NK-92 treated with Interleukin-12 subunit alpha and Interleukin-12 subunit beta, amount 100 ng/mL, for 24 hours (cell line): ENCODE measurements at regions not wholly inside any gene's neighbourhood (a gene's known extent, or its start where the extent isn't known, plus 50 kb on each side); places are given as distances from the start of the nearest gene placed in this dataset.
"Not testable (repeated sequence)": the region's sequence is repeated elsewhere in the genome, so short reads cannot be mapped to it uniquely, and the experiment has no call there.

Experiments
- DNase-seq: peaks from one replicate; lab custom pipeline; 2025; lab: John Stamatoyannopoulos, UW

DNA sequence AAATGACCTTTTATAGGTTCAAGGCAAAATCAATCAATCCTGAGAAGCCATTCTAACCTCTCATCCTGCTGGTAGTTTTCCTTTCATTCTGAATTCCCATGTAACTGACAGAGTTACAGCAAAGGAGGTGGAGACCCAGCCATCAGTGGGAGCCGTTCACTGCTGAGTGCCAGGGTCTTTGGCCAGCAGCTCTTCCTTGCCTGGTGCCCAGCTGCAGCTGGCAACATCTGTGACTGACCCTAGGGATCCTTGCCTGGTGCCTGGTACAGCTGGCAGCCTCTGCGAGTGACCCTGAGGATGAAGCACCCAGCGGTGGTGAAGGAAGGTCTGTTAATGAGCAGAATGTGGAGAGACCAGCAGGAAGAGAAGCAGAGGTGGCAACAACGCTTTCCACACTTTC lies 314.6 kb downstream of the THBS2 start:
- DNase-seq, result no peak

DNA sequence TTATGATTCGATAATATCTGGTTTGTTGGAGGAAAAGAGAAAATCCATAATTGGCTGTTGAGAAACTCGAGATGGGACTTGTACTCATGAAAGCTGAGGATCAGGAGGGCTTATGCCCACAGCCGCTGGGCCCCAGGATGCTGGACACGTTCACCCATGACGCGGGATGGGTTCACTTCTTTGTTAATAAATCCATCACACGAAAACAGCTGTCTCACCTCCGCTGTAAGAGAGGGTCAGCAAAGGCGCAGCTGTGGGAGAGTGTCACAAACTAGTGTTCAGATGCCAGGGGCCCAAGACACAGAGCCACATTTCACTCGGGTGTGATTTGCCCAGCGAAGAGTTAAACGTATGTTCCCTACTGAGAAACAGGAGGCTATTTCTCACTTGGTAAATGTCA lies 315.1 kb downstream of the THBS2 start:
- no peak for DNase-seq

DNA sequence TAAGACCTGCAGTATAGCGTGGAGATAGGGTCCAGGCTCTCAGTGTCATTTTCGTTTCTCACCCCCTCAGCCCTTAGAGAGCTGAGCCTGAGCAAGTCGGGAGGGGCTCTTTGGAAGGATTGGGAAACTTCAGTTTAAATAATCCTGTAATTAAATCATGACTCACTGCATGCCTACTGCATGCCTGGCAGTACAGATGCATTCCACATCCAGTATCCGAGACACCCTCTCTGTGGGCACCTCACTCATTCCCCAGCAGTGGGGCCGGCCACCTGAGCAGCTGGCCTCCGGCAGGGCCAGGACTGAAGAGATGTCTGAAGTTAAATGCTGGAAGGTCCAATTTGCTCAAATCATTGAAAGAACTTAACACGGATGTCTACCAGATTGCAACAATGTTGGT lies 316.6 kb downstream of the THBS2 start:
- DNase-seq, result no peak

DNA sequence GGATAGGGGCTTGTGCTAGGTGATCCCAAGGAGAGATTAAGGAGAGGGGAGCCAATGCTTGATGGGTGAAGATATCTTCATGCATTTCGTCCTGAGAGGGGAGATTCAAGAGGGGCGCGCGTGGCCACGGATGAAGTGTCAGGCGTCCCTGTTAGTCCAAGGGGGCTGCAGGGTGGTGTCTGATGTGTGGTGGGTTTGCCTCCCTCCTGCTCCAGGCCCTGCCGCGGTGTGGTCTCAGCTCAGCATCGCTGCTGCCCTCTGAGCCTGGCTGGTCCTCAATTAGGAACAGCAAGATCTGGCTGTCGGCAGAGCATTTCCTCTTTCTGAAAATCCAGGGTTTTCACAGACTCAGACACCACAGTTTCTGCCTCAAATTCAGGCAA lies 318.0 kb downstream of the THBS2 start:
- DNase-seq, result no peak

DNA sequence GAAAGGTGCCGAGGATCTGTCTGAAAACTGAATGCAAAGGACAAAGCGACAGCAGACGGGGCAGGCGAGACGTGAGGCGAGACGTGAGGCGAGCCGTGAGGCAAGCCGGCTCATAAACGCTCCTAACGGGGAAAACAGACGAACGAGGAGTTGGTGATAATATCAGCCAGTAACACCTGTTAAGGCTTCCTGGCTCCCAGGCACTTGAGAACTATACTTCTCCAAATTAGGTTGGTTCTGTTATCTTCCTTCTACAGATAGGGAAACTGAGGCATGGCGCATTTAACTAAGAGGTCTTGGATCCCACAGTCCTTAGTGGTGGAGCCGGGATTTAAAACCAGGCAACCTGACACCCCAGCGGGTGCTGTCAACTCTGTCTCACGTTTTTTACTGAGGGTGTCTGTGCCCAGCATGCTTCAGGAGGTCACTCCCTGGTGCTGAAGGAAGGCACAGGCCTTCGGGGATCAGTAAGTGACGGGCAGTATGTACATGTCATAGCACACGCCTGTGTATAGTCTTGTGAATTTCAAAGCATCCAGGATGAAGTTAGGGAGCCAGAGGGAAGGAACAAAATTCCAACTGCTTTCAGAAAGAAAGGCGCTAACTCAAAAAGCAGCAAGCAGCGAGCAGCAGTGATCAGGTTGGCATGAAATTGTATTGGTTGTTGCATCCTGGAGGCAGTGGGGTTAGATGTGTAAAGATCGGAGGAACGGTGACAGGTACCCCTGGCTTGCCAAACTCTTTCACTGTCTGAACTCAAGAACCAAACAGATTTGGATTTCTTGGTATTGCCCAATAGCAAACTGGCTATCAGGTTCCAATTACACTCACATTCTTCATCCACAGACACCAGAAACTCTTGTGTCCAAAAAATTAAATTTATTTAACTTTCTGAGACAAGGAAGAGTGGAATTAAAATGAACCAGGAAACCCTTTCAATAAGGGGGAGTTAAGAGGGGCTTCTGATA lies 318.7 kb downstream of the THBS2 start:
- DNase-seq, result no peak

DNA sequence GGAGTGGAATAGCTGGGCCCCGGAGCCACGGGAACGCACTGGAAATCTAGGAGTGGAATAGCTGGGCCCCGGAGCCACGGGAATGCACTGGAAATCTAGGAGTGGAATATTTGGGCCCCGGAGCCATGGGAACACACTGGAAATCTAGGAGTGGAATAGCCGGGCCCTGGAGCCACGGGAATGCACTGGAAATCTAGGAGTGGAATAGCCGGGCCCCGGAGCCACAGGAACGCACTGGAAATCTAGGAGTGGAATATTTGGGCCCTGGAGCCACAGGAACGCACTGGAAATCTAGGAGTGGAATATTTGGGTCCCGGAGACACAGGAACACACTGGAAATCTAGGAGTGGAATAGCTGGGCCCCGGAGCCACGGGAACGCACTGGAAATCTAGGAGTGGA lies 321.5 kb downstream of the THBS2 start:
- not testable (repeated sequence) for DNase-seq

DNA sequence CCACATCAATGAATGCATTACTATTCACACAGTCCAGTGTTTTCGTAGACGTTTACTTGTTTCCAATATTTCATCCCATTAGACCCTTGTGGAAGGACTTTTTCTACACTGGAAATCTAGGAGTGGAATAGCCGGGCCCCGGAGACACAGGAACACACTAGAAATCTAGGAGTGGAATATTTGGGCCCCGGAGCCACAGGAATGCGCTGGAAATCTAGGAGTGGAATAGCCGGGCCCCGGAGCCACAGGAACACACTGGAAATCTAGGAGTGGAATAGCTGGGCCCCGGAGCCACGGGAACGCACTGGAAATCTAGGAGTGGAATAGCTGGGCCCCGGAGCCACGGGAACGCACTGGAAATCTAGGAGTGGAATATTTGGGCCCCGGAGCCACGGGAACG lies 322.6 kb downstream of the THBS2 start:
- DNase-seq, result not testable (repeated sequence)

DNA sequence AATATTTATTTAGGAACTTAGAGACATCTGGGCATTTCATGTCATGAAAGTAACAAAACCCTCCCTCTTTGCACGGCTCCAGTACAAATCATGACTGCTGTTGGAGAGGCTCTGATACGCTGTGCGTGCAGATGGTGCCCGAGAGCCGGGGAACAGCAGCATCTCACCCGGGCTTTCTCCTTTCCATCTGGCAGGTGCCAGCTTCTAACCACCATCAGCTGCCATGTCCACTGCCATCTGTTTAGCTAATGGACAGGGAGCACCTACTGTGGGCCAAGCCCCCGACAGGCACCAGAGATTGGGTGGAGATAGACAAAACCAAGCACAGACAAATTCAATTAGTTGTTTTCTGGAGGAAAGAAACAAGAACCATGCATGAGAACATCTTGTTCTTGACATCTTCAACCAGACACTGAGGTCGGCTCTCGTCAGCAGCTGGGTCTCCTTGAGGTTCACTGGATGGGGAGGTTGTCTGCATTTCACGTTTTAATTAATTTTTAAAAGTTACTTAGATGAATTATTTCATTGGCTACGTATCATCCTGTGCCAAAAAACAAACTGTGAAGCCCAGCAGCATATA lies 323.7 kb downstream of the THBS2 start:
- DNase-seq, result no peak

DNA sequence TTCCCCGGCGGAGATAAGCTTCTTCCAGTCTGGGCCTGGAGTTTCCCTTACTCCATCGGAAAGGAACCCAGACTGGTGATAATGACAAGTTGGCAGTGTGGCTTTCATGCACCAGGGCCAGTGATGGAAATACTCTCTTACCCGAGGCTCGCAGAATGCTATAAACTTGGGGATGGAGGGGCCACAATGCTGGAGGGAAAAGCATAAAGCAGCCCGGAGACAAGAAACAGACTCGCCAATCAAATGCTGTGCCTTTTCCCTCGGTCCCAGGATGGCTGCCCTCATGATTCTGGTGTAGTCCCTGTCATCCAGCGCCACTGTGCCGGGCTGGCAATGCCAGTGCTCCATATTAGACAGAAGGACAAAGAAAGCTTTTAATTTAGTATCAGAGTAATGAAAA lies 325.6 kb downstream of the THBS2 start:
- DNase-seq, result no peak

DNA sequence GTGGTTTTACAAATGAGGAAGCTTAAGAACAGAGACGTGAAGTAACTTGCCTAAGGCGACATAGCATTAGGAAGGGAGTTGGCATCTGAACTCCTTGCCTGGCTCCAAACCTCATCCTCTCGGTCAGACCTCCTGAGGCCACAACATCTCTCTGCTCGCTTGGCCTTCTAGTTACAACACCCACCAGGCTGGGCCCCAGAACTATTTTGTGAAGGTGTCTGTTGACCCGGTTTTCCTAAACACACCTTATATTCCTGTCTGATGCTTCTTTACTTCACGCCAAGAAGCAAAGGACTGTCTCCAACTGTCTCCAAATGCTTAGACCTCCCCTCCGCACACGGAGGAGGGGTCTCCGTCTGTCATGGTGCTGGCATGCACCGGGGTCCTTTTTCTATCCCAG lies 326.6 kb downstream of the THBS2 start:
- DNase-seq, result no peak

DNA sequence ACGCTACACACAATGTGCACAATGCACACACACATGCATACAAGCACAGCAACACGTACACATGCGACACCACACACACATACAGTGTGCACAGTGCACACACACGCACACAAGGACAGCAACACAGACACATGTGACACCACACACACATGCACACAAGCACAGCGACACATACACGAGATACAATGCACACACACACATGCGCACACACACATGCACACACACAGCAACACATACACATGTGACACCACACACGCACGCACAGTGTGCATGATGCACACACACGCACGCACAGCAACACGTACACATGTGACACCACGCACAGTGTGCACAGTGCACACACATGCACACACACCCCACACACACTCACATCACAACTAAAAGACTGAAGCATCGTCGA lies 327.3 kb downstream of the THBS2 start:
- no peak for DNase-seq

DNA sequence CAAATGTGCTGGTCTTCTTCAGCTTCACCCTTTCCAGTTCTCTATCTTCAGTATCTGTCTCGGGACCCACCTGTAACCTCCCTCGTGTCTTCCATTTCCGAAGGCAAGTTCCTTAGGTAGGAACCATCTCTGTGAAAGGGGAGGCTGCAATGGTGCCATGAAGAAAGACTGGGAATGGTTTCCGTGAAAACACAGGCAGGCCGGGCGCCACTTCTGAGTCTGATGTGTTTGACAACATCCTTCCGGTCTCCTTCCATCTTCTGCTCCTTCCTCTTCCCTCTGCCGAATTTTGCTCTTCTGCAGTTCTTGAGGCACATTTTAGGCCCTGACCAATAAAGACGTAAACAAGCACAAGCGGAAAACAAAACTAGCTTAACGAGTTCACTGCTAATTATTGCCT lies 328.0 kb downstream of the THBS2 start:
- DNase-seq, result no peak

DNA sequence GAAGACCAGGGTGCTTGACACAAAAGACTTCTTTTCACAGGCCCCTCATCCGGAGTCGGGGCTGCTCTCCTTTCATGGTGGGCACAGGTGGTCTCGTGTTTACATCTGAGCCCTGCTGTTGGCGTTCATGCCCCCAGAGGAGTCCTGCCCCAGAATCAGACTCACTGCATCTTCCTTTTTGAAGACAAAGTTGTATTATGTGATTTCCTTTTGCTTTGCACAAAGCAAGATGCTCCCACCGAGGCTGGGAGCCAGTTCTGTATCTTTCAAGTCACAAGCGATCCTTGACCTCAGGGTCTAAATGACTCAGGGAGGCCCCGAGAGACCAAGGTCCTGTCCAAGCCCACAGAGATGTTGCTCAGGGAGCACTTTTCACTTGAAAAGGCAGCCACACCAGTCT lies 330.5 kb downstream of the THBS2 start:
- DNase-seq, result no peak

DNA sequence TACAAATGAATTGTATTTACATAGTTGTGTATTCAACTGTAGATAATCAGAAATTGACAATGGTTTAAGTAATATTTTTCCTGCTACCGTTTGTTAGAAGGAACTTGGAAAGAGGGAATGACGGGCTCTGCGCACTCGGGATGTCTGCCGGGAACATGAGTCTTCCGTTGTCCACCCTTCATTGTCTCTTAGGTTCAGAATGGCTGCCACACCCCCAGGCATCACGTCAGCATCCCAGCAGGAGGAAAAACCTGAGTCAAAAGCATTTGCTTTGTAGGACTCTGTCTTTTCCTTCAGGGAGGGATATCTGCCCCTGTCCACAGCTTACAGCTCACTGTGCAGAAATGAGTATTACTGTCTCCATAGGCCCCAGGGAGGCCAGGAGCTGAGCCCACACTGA lies 331.2 kb downstream of the THBS2 start:
- DNase-seq, result no peak

DNA sequence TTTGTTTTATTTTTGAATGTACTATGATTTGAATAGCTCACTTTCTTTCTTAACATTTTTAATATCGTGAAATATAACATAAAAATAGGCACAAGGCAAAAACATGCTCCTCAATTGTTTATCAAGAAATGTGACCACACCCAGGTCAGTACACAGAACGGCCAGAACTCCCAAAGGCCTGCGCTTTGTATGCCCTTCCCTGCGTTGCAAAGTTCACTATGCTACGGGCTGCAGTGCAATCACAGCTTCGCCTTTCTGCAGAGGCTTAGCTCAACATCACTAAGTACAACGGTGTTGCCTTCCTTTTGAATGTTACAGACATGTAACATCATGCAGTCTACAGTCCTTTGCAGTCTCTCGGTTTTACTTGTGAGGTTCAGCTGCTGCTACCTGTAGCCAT lies 333.4 kb downstream of the THBS2 start:
- DNase-seq, result no peak

DNA sequence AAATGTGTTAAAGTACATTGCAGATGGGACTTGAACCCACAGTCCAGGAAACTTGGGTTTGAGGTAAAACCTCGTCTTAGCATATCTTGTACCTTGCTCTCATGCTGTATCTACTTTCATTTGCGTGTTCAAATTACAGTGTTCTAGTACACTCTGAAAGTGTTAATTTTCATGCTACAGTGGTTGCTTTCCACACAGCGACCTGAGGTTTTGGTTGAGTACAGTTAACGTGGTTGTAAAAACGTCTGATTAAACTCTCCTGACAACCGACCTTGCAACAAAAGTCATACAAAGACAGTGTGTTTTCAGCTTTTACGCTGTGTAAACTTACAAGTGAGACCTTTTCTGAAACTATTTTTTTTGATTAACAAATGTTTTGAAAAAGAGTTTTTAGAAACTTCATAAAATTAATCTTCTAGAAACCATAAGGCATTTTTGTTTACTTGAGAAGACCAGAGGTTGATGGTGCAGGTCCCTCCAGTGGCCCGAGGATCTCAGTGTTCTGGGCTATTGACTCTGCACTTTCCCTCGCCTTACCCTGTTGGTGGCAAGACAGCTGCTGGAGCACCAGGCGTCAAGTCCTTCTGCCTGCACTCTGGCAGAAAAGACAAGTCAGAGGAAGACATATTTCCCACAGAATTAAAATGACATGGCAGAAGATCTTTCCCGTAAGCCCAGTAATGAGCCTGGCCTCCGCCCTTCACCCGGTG lies 334.0 kb downstream of the THBS2 start:
- DNase-seq, result no peak

DNA sequence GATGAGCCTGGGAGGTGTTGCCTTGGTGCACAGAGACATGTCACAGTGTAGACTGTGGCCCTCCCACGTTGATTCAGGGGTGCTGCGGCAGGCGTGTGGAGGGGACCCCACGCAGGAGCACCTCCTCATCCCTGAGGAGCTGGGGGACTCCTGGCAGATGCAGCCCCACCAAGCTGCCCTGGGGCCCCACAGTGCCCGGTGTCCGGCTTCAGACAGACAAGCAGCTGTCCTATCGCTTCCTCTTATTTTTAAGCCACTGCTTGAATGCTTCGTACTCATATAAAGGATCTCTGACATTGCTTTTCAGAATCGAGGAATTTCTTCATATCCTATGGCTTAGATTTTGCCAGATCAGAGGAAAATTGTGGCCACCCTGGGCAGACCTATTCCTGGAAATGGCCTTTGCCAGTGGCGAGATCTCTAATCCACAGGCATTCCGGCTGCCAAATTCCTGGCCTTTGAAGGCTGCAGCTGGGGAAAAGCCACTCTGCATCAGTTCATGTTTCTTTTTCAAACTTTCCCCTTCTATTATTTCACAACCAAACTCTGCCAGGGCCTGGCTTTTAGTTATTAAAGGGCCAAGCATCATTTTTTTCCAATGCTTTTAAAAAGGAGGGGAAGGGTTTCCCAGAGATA lies 337.0 kb downstream of the THBS2 start:
- no peak for DNase-seq

DNA sequence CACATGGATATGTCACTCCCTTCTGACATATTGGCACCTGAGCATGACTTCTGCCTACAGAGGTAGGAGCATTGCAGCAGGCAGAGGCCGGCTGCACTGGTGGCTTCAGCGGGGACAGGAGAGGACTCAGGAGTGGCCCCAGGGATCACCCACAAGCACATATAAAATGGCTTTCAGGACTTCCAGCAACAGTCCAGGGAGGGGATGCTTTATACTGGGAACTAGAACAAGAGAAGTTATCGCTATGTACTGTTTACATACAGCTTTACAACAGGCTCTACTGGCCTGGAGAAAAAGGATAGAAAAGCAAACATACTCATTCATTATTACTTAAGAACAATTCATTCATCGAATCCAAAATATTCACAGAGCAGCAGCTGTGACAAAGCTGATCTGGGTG lies 337.8 kb downstream of the THBS2 start:
- DNase-seq, result no peak

DNA sequence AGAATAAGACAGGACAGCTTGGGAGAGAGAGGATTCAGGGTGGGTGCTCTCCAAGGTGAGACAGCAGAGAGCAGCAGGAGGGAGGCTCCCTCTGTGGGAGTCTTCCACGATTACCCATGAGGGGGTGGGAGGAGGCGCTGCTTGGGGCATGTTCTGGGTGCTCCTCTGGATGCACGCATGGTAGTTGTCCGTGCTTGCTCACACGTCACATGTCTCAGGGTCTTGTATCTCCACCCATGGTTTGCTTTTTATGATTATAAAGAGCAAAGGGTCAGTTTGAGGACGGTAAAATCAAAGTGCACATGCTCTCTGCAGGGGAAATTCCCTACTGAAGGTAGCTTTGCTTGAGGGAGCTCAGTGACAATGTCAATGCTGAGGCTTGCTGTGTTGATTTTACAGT lies 338.4 kb downstream of the THBS2 start:
- no peak for DNase-seq

DNA sequence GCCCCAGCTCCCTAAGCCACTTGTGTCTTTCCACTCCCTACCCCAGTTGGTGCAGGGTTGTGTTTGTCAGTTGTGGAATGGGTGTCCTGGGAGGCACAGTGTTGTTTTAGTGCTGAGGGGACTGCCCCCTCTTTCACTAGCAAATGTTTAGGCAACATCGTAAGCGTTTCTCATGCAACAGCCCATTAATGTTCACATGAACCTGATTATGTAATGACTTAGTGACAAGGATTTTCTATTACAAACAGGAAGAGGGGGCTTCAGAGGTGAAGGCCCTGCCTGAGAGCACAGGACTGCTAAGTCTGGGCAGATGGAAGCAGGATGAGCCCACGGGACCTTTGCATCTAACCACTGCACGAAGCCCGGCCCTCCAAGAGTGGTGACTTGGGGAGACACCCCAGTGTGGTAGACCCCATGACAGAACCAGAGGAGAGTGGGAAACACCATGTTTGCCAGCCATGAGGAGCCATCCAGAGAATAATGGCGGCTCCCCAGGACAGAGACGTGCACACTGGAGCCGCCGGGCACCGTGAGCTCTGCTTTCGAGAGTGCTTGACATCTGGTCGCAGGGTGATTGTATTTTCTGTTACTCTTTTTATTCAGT lies 339.7 kb downstream of the THBS2 start:
- DNase-seq, result no peak

DNA sequence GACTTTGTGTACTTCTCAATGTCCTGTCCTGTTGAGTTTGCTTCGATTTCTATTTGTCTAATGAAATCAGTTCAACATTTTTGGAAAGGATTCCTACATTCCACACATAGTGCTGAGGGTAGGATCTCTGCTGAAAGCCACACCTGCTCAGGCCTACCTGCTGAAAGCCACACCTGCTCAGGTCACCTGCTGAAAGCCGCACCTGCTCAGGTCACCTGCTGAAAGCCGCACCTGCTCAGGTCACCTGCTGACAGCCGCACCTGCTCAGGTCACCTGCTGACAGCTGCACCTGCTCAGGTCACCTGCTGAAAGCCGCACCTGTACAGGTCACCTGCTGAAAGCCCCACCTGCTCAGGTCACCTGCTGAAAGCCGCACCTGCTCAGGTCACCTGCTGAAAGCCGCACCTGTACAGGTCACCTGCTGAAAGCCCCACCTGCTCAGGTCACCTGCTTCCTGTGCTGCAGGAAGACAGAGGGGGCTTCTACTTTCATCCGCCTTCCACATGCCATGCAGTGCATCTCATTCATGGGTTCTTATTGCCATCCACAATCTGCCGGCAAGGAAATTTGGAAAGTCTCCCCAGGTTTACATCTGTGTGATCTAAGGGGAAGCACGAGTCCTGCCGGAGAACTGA lies 340.3 kb downstream of the THBS2 start:
- DNase-seq, result not testable (repeated sequence)

DNA sequence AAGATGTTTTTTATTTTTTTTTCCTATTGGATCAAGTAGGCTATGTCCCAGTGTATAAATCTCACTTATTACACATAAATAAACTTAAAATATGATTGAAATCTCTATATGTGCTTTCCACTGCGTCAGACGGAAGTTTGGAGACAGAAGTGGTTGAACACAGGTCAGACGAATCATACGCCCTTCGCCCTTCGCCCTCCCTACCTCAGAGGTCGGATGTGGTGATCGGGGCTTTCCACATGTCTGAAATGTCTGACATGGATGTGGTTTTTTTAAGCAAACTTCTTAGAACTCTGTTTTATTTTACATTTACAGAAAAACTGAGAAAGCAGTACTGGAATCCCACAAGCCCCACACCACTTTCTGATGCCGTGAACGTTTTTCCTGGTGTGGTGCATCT lies 344.4 kb downstream of the THBS2 start:
- DNase-seq, result no peak
